Upper lobe of left lung (tissue), 6 donors: ENCODE measurements at regions not wholly inside any gene's neighbourhood (a gene's known extent, or its start where the extent isn't known, plus 50 kb on each side); places are given as distances from the start of the nearest gene placed in this dataset.

ENCODE experiments used
- ATAC-seq, 2 donors: fragments of 200-7000 bp; cut with Tn5 transposase; one replicate each; pipeline ENCODE4 v1.9.1; 2022; ENCODE audit warnings: mild to moderate bottlenecking in 2 of 2, moderate library complexity in 2 of 2; ENCODE audit not compliant: low FRiP score in 2 of 2
- DNase-seq, 2 donors: peaks; one replicate each; pipeline ENCODE4 v3.0.0-alpha.2; 2019 to 2020
- H3K27ac ChIP-seq, 4 donors: fragments of 200-600 bp; sonication (generic); one replicate each; pipeline ENCODE4 v1.5.1; 2016 to 2019
- H3K27me3 ChIP-seq, 4 donors: fragments of 200-600 bp; sonication (generic); one replicate each; pipeline ENCODE4 v1.5.1; 2017 to 2019
- H3K36me3 ChIP-seq, 4 donors: fragments of 200-600 bp; sonication (generic); one replicate each; pipeline ENCODE4 v1.5.1; 2016 to 2019
- H3K4me1 ChIP-seq, 4 donors: fragments of 200-600 bp; sonication (generic); one replicate each; pipeline ENCODE4 v1.5.1; 2018 to 2019
- H3K4me3 ChIP-seq, 4 donors: fragments of 200-600 bp; sonication (generic); one replicate each; pipeline ENCODE4 v1.5.1; 2017 to 2019; ENCODE audit warnings: mild to moderate bottlenecking in 2 of 4, moderate library complexity in 1 of 4
- H3K9me3 ChIP-seq, 4 donors: fragments of 200-600 bp; sonication (generic); one replicate each; pipeline ENCODE4 v1.5.1; 2018 to 2019
- EP300 ChIP-seq, 4 donors: sonication (generic); formaldehyde crosslinking; IDR thresholded peaks; one replicate each; pipeline ENCODE4 v1.5.1; 2017; ENCODE audit warnings: antibody characterized with exemption in 4 of 4, control low read depth in 2 of 4
- POLR2A ChIP-seq, 4 donors: fragments of 450-650 bp; IDR thresholded peaks; one replicate each; pipeline ENCODE4 v1.5.1; 2016 to 2017; ENCODE audit warnings: antibody characterized with exemption in 4 of 4, mild to moderate bottlenecking in 2 of 4
- POLR2AphosphoS5 ChIP-seq, 2 donors: sonication (generic); formaldehyde crosslinking; IDR thresholded peaks; one replicate each; pipeline ENCODE4 v1.5.1; 2017; ENCODE audit warnings: antibody characterized with exemption in 2 of 2
- WGBS, 2 donors: methylation state at CpG; one replicate each; pipeline ENCODE4 v1.1.5; 2017 to 2018; 5-methylcytosine and 5-hydroxymethylcytosine counted together
- TF ChIP-seq, protein P1 (sequence below), 6 experiments: fragments of 450-650 bp in 4 of 6; fragments of 200-600 bp in 2 of 6; sonication (generic) in 2 of 6; IDR thresholded peaks; one replicate each; pipeline ENCODE4 v1.5.1; 2016 to 2019; ENCODE audit warnings: antibody characterized with exemption in 6 of 6
- donor health status: DM: no; HTN: no; CAD: no; lungs with moderate emphysema.
- donor health status: DM: no; HTN: yes; CAD: no; lungs with severe emphysema.

DNA sequence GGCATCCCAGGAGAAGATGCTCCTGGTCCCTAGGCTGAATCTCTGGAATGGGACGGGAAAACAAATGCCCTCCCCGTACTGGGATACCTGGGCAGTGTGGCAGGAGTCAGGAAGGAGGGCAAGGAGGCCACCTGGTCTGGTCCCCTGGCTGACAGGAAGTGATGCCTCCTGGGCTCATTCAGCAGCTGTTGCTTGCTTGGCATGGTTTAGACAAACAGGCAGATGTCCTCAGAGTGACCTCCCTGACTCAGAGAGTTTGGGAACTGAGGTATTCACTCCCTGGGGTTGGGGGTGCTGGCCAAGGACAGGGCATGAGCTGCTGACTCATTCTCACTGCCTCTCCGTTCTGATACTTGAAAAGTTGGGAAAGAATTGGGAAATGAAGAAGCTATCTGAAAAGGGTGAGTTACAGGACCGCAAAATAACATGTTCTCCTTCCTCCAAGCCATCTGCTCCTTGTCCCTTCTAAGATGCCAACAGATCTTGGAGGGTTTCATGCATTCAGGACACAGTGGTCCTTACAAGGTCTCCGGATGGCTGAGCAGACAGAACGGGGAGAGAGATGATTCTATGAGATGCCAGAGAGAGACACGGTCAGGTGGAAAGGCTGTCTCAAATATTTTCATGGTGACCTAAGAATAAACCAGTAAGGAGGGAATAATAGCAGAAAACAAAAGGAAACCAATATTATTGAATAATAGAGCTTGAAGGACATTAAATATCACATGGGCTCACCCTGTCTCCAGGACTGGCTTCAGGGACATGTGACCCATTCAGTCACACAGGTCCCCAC, 534.5 kb downstream of the BNC2 start:
- WGBS, 2 donors = 84% methylated on average over 5 to 7 of the region's 7 CpGs
- Histone ChIP-seq H3K4me3 (no peak overlapping the region), H3K4me1 (no peaks in the 10 kb centered on the region), H3K27ac (peak overlapping the region in 1 of 4 donors; percentile 60), H3K36me3 (no peaks in the 10 kb centered on the region), H3K9me3 (no peaks in the 10 kb centered on the region), H3K27me3 (no peaks in the 10 kb centered on the region)
- DNase-seq (peak in 1 of 2 donors; percentile 56), ATAC-seq (peak; percentile 61 to 93)
- TF ChIP-seq, protein P1, sequence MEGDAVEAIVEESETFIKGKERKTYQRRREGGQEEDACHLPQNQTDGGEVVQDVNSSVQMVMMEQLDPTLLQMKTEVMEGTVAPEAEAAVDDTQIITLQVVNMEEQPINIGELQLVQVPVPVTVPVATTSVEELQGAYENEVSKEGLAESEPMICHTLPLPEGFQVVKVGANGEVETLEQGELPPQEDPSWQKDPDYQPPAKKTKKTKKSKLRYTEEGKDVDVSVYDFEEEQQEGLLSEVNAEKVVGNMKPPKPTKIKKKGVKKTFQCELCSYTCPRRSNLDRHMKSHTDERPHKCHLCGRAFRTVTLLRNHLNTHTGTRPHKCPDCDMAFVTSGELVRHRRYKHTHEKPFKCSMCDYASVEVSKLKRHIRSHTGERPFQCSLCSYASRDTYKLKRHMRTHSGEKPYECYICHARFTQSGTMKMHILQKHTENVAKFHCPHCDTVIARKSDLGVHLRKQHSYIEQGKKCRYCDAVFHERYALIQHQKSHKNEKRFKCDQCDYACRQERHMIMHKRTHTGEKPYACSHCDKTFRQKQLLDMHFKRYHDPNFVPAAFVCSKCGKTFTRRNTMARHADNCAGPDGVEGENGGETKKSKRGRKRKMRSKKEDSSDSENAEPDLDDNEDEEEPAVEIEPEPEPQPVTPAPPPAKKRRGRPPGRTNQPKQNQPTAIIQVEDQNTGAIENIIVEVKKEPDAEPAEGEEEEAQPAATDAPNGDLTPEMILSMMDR (IDR thresholded peaks at IDR 0.05) = no peak
- TF ChIP-seq POLR2AphosphoS5 (IDR thresholded peaks at IDR 0.05) = peak; percentile 67 to 82
- TF ChIP-seq POLR2A (IDR thresholded peaks at IDR 0.05) = no peak
- peak in 3 of 4 donors; percentile 53 to 74 (median 70) for TF ChIP-seq EP300 (IDR thresholded peaks at IDR 0.05)

DNA sequence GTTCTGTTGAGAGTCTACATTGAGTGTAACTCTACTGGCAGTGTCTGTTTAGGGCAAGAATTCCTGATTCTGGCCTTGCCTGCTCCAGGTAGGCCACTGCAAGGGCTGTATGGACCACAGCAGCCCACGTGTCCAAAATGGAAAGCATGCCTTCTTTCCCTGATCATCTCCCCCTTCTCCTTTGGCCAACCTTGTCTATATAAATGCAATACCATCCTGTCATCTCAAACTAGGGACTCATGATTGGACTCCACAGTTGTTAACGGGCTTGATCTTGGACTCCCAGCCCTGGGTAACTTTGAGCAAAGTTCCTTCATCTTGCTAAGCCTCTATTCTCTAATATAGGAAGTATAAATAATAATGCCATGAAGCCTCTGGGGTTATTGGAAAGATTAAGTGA, 533.6 kb downstream of the BNC2 start:
- no peak for ATAC-seq
- Histone ChIP-seq H3K27ac (no peak overlapping the region), H3K36me3 (no peaks in the 10 kb centered on the region), H3K9me3 (no peaks in the 10 kb centered on the region), H3K4me3 (no peak overlapping the region), H3K27me3 (no peaks in the 10 kb centered on the region), H3K4me1 (no peaks in the 10 kb centered on the region)
- 46 to 48% methylated on average over 2 of the region's 2 CpGs for WGBS, 2 donors
- no peak for DNase-seq
- no peak for TF ChIP-seq POLR2A (IDR thresholded peaks at IDR 0.05)
- no peak for TF ChIP-seq POLR2AphosphoS5 (IDR thresholded peaks at IDR 0.05)
- no peak for TF ChIP-seq EP300 (IDR thresholded peaks at IDR 0.05)
- TF ChIP-seq, protein P1 (IDR thresholded peaks at IDR 0.05) = no peak

DNA sequence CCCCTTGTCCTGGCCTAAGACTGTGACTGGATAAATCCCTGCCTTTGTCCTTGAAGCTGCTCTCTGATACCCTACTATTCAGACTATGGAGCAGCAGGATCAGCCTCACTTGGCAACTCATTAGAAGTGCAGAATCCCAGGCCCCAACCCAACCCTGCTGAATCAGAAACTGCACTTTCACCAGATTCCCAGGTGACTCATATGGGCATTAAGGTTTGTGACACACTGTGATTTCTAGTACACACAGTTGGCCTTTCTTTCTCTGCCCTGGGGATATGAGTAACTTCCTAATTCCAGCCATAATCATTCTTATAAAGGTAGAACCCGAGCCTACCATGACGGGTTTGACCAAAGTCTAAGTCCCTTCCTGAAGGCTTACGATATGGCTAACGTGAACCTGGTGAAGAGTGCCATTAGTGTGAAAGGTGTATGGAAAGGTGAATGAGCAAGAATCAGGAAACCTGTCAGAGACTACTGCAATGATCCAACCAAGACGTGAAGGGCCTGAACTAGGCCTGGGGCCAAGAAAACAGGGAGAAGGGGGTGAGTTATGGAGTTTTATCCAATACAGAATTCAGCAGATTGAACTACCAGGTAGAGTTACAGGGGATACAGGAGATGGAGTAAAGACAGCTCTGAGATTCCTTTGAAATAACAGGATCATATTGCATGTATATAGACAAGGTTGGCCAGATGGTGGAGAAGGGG, 533.0 kb downstream of the BNC2 start:
- Histone ChIP-seq H3K4me3 (no peak overlapping the region), H3K9me3 (no peaks in the 10 kb centered on the region), H3K36me3 (no peaks in the 10 kb centered on the region), H3K4me1 (no peaks in the 10 kb centered on the region), H3K27ac (no peak overlapping the region), H3K27me3 (no peaks in the 10 kb centered on the region)
- ATAC-seq = no peak
- DNase-seq = no peak
- 92 to 95% methylated on average over 5 of the region's 5 CpGs for WGBS, 2 donors
- no peak for TF ChIP-seq POLR2A (IDR thresholded peaks at IDR 0.05)

DNA sequence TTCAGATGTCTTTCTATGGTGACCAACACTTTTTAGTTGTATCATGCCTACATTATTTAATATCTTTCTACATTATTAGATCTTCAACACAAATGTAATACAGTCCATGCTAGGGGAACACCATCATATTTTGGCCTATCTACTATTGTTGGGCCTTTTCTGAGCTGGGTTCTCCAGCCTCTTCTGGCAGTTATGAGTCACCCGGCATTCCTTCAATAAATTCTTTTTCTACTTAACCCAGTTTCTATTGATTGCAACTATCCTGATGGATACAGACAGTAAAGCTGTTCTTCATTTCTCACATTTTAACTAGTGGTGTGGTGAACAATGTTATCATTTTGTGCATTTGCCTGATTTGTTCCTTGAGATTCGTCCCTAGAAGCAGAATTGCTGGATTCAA, 529.3 kb downstream of the BNC2 start:
- no peaks in the 10 kb centered on the region for H3K9me3 ChIP-seq
- no peak overlapping the region for H3K4me3 ChIP-seq
- DNase-seq = no peak
- no peaks in the 10 kb centered on the region for H3K36me3 ChIP-seq
- no peak overlapping the region for H3K27ac ChIP-seq
- H3K4me1 ChIP-seq = peaks cover 0 to 8% (median 0%) of the 10 kb centered on the region in 4 donors
- H3K27me3 ChIP-seq = no peaks in the 10 kb centered on the region
- 94 to 98% methylated on average over 2 of the region's 2 CpGs for WGBS, 2 donors
- ATAC-seq = no peak
- TF ChIP-seq EP300 (IDR thresholded peaks at IDR 0.05) (no peak), POLR2A (IDR thresholded peaks at IDR 0.05) (no peak), POLR2AphosphoS5 (IDR thresholded peaks at IDR 0.05) (no peak)
- TF ChIP-seq, protein P1 (IDR thresholded peaks at IDR 0.05) = no peak

DNA sequence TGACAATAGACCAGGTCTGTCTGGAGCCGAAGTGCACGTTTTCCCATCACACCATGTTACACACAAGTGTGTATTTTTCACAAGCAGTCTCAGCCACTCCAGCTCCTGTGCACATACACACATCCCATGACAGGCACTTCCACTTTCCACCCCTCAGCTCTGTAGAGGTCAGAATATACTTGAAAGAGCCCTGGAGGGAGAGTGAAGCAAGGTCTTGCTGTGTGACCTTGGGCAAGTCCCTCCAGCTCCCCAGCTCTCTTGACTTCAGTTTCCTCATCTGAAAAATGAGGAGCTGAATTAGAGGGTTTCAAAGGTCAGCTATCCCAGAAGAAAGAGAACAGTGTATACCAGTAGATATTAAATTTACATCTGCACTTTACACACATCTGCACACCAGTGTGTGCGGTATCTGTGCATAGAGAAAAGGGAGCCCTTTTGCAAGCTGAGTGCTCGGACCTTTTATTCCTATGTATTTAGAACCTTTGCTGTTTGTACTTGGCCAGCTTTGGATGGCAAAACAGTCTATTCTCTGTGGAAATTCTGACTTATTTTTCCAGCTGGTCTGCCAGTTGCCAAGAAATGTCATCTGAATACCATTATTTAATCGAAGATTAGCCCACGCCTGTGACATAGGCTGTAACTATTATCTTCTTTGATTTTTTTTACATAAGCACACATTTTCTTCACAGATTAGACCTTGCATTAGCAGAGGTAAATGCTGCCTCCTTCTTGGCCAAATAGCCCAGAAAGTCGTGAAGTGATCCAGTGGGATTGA, 528.0 kb downstream of the BNC2 start:
- Histone ChIP-seq H3K4me3 (no peak overlapping the region), H3K27me3 (no peaks in the 10 kb centered on the region), H3K27ac (no peak overlapping the region), H3K9me3 (no peaks in the 10 kb centered on the region), H3K36me3 (no peaks in the 10 kb centered on the region), H3K4me1 (peaks cover 0 to 8% (median 0%) of the 10 kb centered on the region in 4 donors)
- DNase-seq = no peak
- no peak for ATAC-seq
- TF ChIP-seq, protein P1 (IDR thresholded peaks at IDR 0.05) = no peak
- no peak for TF ChIP-seq POLR2A (IDR thresholded peaks at IDR 0.05)
- no peak for TF ChIP-seq EP300 (IDR thresholded peaks at IDR 0.05)
- TF ChIP-seq POLR2AphosphoS5 (IDR thresholded peaks at IDR 0.05) = no peak
- 84 to 90% methylated on average over 7 of the region's 7 CpGs for WGBS, 2 donors
